Bronchial epithelial cell (primary cell): ENCODE measurements at regions not wholly inside any gene's neighbourhood (a gene's known extent, or its start where the extent isn't known, plus 50 kb on each side); places are given as distances from the start of the nearest gene placed in this dataset.
"Not testable (repeated sequence)": the region's sequence is repeated elsewhere in the genome, so short reads cannot be mapped to it uniquely, and the experiment has no call there.

Experiments used
- DNase-seq: peaks from one replicate; pipeline ENCODE4 v3.0.0-alpha.2; 2010; ENCODE audit warnings: low read depth
- FAIRE-seq: peaks from 2 replicates; lab custom pipeline; 2011; peaks lifted over from hg19 to GRCh38; lab: Jason Lieb, UNC
- H3K27me3 ChIP-seq: 2 replicates; pipeline ENCODE4 v1.5.1; 2011; ENCODE audit warnings: low read length; ENCODE audit not compliant: control insufficient read depth, insufficient read depth
- H3K36me3 ChIP-seq: 2 replicates; pipeline ENCODE4 v1.5.1; 2011; ENCODE audit warnings: low read length; ENCODE audit not compliant: control insufficient read depth, insufficient read depth
- H3K4me3 ChIP-seq: 2 replicates; pipeline ENCODE4 v1.5.1; 2011; ENCODE audit warnings: mild to moderate bottlenecking, low read depth, low read length, control low read depth
- TF ChIP-seq, protein P1 (sequence below): IDR thresholded peaks from 2 replicates; pipeline ENCODE4 v1.5.1; 2011; ENCODE audit warnings: mild to moderate bottlenecking, moderate library complexity, low read length, control low read depth, inconsistent platforms; ENCODE audit not compliant: insufficient read depth, severe bottlenecking

DNA sequence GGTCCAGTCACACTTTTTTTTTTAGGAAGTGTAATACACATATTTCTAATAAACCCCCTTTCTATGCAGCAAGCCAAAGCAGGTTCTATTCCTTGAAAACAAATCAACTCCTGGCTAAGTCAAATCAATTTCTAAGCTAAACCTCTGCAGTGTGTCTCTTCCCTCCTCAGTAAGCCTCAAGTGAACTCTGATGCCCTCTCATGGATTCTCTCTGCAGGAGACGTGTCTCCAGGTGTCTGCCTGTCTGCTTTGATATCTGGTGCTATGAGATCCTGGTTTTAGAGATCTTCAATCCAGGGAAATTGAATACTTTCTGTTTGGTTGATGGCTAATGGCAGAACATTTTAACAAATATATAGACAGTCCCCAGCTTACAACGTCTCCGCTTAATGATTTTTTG is 791.7 kb downstream of the AACS start:
- Histone ChIP-seq H3K36me3 (no peaks in the 10 kb centered on the region), H3K27me3 (no peaks in the 10 kb centered on the region), H3K4me3 (no peak overlapping the region)
- DNase-seq = no peak
- no peak for FAIRE-seq
- TF ChIP-seq, protein P1, sequence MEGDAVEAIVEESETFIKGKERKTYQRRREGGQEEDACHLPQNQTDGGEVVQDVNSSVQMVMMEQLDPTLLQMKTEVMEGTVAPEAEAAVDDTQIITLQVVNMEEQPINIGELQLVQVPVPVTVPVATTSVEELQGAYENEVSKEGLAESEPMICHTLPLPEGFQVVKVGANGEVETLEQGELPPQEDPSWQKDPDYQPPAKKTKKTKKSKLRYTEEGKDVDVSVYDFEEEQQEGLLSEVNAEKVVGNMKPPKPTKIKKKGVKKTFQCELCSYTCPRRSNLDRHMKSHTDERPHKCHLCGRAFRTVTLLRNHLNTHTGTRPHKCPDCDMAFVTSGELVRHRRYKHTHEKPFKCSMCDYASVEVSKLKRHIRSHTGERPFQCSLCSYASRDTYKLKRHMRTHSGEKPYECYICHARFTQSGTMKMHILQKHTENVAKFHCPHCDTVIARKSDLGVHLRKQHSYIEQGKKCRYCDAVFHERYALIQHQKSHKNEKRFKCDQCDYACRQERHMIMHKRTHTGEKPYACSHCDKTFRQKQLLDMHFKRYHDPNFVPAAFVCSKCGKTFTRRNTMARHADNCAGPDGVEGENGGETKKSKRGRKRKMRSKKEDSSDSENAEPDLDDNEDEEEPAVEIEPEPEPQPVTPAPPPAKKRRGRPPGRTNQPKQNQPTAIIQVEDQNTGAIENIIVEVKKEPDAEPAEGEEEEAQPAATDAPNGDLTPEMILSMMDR = no peak

GRCh38 chr12:125860672-125861288 is 795.5 kb downstream of the AACS start:
- no peak for FAIRE-seq
- H3K27me3 ChIP-seq = no peaks in the 10 kb centered on the region
- H3K4me3 ChIP-seq = no peak overlapping the region
- no peaks in the 10 kb centered on the region for H3K36me3 ChIP-seq
- TF ChIP-seq, protein P1 = no peak
- DNase-seq = no peak

DNA sequence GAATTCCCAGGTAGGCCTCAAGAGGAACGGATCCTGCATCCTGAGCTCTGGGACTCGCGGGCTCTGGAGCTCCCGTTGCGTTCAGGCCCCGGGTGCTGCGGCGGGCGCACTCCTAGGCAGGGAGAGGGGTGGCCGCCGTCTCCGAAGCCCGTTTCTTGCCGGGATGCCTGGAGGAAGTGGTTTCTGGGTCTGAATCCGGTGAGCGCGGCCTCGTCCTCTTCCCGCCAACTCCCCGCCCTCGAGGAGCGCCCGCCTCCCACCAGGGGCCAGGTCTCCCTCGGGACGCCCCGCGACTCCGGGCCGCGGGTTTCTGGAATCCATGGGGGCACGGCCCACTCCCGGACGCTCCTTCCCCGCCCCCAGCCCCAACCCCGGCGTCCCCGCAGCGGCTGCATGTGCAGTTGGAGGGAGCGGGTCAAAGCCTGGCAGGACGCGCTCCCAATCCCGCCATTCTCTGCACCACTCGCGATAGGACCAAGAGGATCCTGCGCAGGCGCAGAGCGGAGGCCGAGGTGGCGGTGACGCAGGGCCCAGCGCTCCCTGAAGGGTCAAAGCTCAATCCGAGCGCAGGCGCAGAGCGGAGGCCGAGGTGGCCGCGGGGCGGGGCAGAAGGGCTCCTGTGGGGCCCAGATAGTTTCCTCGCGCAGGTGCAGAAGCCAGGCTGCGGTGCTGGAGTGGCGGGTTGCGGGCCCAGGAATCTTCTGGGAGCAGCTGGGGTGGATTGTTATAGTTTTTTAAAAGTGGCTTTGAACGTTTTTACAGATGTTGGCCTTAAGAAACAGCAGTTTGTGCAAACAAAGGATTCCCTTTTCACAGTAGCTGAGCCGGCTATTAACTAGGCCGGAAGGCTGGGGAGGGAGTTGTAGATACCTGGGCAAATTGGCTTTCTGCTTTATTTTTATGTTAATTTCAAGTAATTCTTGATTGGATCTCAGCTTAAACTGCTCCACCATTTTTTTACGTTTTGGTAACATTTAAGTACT is 796.4 kb downstream of the AACS start:
- TF ChIP-seq, protein P1 = no peak
- Histone ChIP-seq H3K36me3 (no peaks in the 10 kb centered on the region), H3K27me3 (no peaks in the 10 kb centered on the region), H3K4me3 (no peak overlapping the region)
- DNase-seq (no peak), FAIRE-seq (no peak)

DNA sequence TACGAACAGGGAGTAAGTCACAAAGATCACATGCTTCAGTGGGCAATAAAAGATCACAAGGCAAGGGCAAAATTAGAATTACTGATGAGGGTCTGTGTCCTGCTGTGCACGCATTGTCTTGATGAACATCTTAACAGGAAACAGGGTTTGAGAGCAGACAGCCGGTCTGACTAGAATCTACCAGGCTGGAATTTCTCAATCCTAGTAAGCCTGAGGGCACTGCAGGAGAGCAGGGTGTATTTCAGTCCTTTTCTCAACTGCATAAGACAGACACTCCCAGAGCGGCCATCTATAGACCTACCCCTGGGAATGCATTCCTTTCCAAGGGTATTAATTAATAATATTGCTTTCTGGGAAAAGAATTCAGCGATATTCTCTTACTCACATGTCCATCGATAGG is 800.0 kb downstream of the AACS start:
- H3K4me3 ChIP-seq, DNase-seq, H3K27me3 ChIP-seq, H3K36me3 ChIP-seq, FAIRE-seq: not testable (repeated sequence)

DNA sequence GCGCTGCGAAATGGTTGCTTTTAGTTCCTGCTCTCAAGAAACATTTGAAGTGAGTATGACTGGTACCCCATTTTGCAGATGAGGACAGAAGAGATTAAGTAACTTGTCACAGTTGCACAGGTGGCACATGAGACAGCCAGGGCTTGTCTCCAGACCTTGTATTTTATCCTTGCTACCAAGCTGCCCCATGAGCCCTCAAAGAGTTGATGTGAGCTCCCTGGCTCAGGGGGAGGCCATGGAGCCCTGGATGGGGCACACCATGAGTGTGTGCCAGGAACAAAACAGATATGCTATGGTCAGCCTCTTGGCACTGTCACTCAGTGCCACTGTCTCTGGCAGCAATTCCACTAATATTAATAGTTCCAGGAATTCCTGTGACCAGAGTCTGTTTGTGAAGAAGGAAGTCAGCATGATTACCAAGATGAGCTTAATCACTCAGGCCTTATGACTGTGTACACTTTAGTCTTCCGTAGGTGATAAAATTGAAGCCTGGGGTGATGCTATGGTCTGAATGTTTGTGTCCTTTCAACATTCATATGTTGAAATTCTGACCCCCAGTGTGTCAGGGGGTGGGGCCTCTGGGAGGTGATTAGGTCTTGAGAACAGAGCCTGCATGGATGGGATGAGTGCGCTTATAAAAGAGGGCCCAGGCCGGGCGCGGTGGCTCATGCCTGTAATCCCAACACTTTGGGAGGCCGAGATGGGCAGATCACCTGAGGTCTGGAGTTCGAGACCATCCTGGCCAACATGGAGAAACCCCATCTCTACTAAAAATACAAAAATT is 806.8 kb downstream of the AACS start:
- no peak for FAIRE-seq
- no peak for DNase-seq
- Histone ChIP-seq H3K4me3 (no peak overlapping the region), H3K36me3 (no peaks in the 10 kb centered on the region), H3K27me3 (no peaks in the 10 kb centered on the region)
- TF ChIP-seq, protein P1 = no peak

DNA sequence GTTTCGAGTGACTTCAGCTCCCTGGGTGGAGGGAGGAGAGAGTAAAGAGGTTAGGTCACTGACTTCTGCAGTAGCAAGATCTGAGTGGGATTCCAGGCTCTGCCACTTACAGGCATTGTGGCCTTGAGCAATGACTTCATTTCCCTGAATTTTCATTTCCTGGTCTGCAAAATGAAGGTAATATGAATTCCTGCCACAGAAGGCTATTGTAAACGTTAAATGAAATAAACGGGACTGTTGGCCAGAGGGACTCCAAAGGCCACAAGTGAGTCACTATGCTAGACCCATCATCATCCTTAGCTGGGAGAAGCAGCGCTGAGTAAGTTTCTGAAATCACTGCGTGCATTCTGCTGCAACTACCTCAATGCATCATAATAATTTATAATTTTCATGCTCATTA is 807.8 kb downstream of the AACS start:
- Histone ChIP-seq H3K36me3 (no peaks in the 10 kb centered on the region), H3K27me3 (no peaks in the 10 kb centered on the region), H3K4me3 (no peak overlapping the region)
- DNase-seq = no peak
- TF ChIP-seq, protein P1 = no peak
- no peak for FAIRE-seq
